ENCODE measurements at regions not wholly inside any gene's neighbourhood (a gene's known extent, or its start where the extent isn't known, plus 50 kb on each side); places are given as distances from the start of the nearest gene placed in this dataset.

DNA sequence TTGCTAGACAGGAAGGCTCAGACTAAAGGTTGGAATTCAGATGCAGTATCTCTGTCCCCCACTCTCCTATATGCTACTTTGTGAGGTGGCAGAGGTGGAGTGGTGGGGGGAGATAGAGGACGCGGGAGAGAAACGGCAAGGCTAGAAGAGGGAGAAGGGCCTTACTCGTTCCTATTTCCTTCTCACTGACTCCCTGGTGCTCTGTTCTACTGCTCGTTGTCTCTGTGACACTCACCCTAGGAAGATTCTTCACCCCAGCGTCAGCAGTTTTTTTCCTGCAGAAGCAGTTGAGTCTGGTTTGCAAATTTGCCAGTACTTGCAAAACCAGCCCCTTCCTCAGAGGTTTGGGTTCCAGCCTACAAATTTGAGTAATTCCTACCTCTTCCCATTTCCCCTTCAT lies 801.1 kb upstream of the SLC35B3 start:
- H3K9me3 Mint-ChIP-seq, result peaks cover 0 to 8% (median 0%) of the 10 kb centered on the region in 7 donors
- H3K4me3 Mint-ChIP-seq, result no peak overlapping the region
- Histone ChIP-seq H3K36me3 (replicated peaks in 1 of 2; ENCODE audit: control insufficient read depth in 1 of 2, insufficient read depth in 2 of 2, low read length in 2 of 2) (no peaks in the 10 kb centered on the region), H3K9me3 (replicated peaks in 1 of 2; ENCODE audit: control insufficient read depth in 1 of 2, insufficient read depth in 1 of 2, low read length in 2 of 2) (no peaks in the 10 kb centered on the region), H3K27me3 (ENCODE audit: control insufficient read depth in 2 of 2, insufficient read depth in 2 of 2, low read length in 2 of 2) (no peaks in the 10 kb centered on the region), H3K9ac (ENCODE audit: insufficient read depth, low read length, poor library complexity, severe bottlenecking) (no peak overlapping the region), H3K4me3 (replicated peaks in 1 of 3; ENCODE audit: low read depth in 2 of 3, low read length in 3 of 3) (no peak overlapping the region), H3K27ac (ENCODE audit: low read depth in 1 of 2, low read length in 2 of 2) (no peak overlapping the region), H3K79me2 (ENCODE audit: insufficient read depth, low read length) (no peaks in the 10 kb centered on the region), H4K20me1 (ENCODE audit: insufficient read depth, low read length) (no peaks in the 10 kb centered on the region), H3K4me1 (ENCODE audit: control insufficient read depth in 1 of 2, insufficient read depth in 2 of 2, low read length in 2 of 2) (no peaks in the 10 kb centered on the region), H2AFZ (ENCODE audit: insufficient read depth, low read depth, low read length, poor library complexity, severe bottlenecking) (no peak overlapping the region), H3K4me2 (replicated peaks; ENCODE audit: extremely low read depth, low read length, poor library complexity, severe bottlenecking) (no peak overlapping the region)
- 58% methylated on average over 2 of the region's 6 CpGs for WGBS (ENCODE audit: insufficient coverage)
- TF ChIP-seq, protein P1, sequence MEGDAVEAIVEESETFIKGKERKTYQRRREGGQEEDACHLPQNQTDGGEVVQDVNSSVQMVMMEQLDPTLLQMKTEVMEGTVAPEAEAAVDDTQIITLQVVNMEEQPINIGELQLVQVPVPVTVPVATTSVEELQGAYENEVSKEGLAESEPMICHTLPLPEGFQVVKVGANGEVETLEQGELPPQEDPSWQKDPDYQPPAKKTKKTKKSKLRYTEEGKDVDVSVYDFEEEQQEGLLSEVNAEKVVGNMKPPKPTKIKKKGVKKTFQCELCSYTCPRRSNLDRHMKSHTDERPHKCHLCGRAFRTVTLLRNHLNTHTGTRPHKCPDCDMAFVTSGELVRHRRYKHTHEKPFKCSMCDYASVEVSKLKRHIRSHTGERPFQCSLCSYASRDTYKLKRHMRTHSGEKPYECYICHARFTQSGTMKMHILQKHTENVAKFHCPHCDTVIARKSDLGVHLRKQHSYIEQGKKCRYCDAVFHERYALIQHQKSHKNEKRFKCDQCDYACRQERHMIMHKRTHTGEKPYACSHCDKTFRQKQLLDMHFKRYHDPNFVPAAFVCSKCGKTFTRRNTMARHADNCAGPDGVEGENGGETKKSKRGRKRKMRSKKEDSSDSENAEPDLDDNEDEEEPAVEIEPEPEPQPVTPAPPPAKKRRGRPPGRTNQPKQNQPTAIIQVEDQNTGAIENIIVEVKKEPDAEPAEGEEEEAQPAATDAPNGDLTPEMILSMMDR (IDR thresholded peaks at IDR 0.05), result no peak
- intact Hi-C loops (cut with micrococcal nuclease), result no loop called here
- H3K4me1 Mint-ChIP-seq, result no peaks in the 10 kb centered on the region
- no peak for DNase-seq
- no peaks in the 10 kb centered on the region for H3K27me3 Mint-ChIP-seq (ENCODE audit: low read depth in 3 of 3)
- no peak overlapping the region for H3K27ac Mint-ChIP-seq
- no peaks in the 10 kb centered on the region for H3K36me3 Mint-ChIP-seq

DNA sequence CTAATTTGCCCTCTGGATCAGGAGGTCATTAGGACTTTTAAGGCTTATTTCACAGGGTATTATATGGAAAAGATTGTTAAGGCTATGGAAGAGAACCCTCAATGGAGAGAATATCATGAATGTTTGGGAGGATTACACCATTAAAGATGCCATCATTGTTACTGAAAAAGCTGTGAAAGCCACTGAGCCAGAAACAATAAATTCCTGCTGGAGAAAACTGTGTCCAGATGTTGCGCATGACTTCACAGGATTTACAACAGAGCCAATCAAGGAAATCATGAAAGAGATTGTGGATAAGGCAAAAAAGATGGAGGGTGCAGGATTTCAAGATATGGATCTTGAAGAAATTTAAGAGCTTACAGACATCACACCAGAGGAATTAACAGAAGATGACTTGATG lies 798.3 kb upstream of the SLC35B3 start:
- Histone ChIP-seq H3K9ac (ENCODE audit: insufficient read depth, low read length, poor library complexity, severe bottlenecking) (no peak overlapping the region), H2AFZ (ENCODE audit: insufficient read depth, low read depth, low read length, poor library complexity, severe bottlenecking) (no peak overlapping the region), H3K27me3 (ENCODE audit: control insufficient read depth in 2 of 2, insufficient read depth in 2 of 2, low read length in 2 of 2) (no peaks in the 10 kb centered on the region), H3K36me3 (replicated peaks in 1 of 2; ENCODE audit: control insufficient read depth in 1 of 2, insufficient read depth in 2 of 2, low read length in 2 of 2) (no peaks in the 10 kb centered on the region), H3K4me1 (ENCODE audit: control insufficient read depth in 1 of 2, insufficient read depth in 2 of 2, low read length in 2 of 2) (no peaks in the 10 kb centered on the region), H3K27ac (ENCODE audit: low read depth in 1 of 2, low read length in 2 of 2) (no peak overlapping the region), H3K4me3 (replicated peaks in 1 of 3; ENCODE audit: low read depth in 2 of 3, low read length in 3 of 3) (no peak overlapping the region), H3K9me3 (replicated peaks in 1 of 2; ENCODE audit: control insufficient read depth in 1 of 2, insufficient read depth in 1 of 2, low read length in 2 of 2) (no peaks in the 10 kb centered on the region), H4K20me1 (ENCODE audit: insufficient read depth, low read length) (no peaks in the 10 kb centered on the region), H3K4me2 (replicated peaks; ENCODE audit: extremely low read depth, low read length, poor library complexity, severe bottlenecking) (no peak overlapping the region), H3K79me2 (ENCODE audit: insufficient read depth, low read length) (no peaks in the 10 kb centered on the region)
- no peak overlapping the region for H3K4me3 Mint-ChIP-seq
- TF ChIP-seq, protein P1 (IDR thresholded peaks at IDR 0.05), result no peak
- H3K27ac Mint-ChIP-seq, result no peak overlapping the region
- H3K27me3 Mint-ChIP-seq (ENCODE audit: low read depth in 3 of 3), result no peaks in the 10 kb centered on the region
- WGBS (ENCODE audit: insufficient coverage), result no CpG with 5 or more reads among the region's 1 CpG
- H3K36me3 Mint-ChIP-seq, result no peaks in the 10 kb centered on the region
- no peak for DNase-seq
- H3K4me1 Mint-ChIP-seq, result no peaks in the 10 kb centered on the region
- H3K9me3 Mint-ChIP-seq, result peaks cover 0 to 13% (median 0%) of the 10 kb centered on the region in 7 donors
- intact Hi-C loops (cut with micrococcal nuclease), result no loop called here
